GM06990 (cell line): ENCODE measurements at regions not wholly inside any gene's neighbourhood (a gene's known extent, or its start where the extent isn't known, plus 50 kb on each side); places are given as distances from the start of the nearest gene placed in this dataset.

ENCODE experiments used
- DNase-seq: peaks from one replicate; pipeline ENCODE4 v3.0.0-alpha.2; 2011; ENCODE audit not compliant: insufficient read length; ENCODE audit errors: extremely low read depth
- H3K27me3 ChIP-seq: replicated peaks from 2 replicates; pipeline ENCODE4 v1.6.0; 2011; ENCODE audit warnings: low read length; ENCODE audit not compliant: control insufficient read depth, insufficient read depth
- H3K36me3 ChIP-seq: 2 replicates; pipeline ENCODE4 v1.5.1; 2011; ENCODE audit warnings: low read length; ENCODE audit not compliant: control insufficient read depth, insufficient read depth
- H3K4me3 ChIP-seq: replicated peaks from 2 replicates; pipeline ENCODE4 v1.5.1; 2011; ENCODE audit warnings: low read depth, mild to moderate bottlenecking, control low read depth, low read length
- TF ChIP-seq, protein P1 (sequence below): IDR thresholded peaks from 2 replicates; pipeline ENCODE4 v1.5.1; 2011; ENCODE audit warnings: low read length, control low read depth, mild to moderate bottlenecking, inconsistent platforms; ENCODE audit not compliant: insufficient read depth, poor library complexity, severe bottlenecking

- TF ChIP-seq, protein P1, sequence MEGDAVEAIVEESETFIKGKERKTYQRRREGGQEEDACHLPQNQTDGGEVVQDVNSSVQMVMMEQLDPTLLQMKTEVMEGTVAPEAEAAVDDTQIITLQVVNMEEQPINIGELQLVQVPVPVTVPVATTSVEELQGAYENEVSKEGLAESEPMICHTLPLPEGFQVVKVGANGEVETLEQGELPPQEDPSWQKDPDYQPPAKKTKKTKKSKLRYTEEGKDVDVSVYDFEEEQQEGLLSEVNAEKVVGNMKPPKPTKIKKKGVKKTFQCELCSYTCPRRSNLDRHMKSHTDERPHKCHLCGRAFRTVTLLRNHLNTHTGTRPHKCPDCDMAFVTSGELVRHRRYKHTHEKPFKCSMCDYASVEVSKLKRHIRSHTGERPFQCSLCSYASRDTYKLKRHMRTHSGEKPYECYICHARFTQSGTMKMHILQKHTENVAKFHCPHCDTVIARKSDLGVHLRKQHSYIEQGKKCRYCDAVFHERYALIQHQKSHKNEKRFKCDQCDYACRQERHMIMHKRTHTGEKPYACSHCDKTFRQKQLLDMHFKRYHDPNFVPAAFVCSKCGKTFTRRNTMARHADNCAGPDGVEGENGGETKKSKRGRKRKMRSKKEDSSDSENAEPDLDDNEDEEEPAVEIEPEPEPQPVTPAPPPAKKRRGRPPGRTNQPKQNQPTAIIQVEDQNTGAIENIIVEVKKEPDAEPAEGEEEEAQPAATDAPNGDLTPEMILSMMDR = no peak
- Histone ChIP-seq H3K36me3 (no peaks in the 10 kb centered on the region), H3K4me3 (no peak overlapping the region), H3K27me3 (no peaks in the 10 kb centered on the region)
- DNase-seq = no peak
Observed at GRCh38 chr10:10093021-10093420, 924.7 kb upstream of the CELF2 start.

GRCh38 chr10:10094691-10095090, 923.0 kb upstream of the CELF2 start:
- no peak for DNase-seq
- H3K36me3 ChIP-seq = no peaks in the 10 kb centered on the region
- TF ChIP-seq, protein P1 = no peak

GRCh38 chr10:10096296-10096695, 921.4 kb upstream of the CELF2 start:
- Histone ChIP-seq H3K27me3 (no peaks in the 10 kb centered on the region), H3K36me3 (no peaks in the 10 kb centered on the region), H3K4me3 (no peak overlapping the region)
- TF ChIP-seq, protein P1 = no peak
- no peak for DNase-seq

More at GRCh38 chr10:10094691-10095090, 923.0 kb upstream of the CELF2 start:
- no peaks in the 10 kb centered on the region for H3K27me3 ChIP-seq
- H3K4me3 ChIP-seq = no peak overlapping the region

DNA sequence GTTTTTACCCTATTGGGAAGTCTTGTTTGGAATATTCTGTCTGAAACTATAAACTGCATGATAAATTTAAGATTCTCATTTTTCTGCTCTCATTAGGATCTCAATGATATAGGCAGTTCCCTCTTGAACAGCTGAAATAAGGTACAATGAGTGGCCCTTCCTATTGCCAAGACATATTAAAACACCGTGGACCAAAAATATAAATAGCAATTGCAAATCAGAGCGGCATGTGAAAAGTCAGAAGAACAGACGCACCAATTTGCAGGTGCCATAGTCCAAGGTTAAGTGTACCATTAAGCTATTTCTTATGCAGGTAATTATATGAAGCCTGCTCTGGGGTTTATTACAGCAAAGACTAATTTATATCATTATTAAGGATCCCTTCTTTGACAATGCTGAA, 920.8 kb upstream of the CELF2 start:
- no peak for DNase-seq
- no peaks in the 10 kb centered on the region for H3K27me3 ChIP-seq
- H3K36me3 ChIP-seq = no peaks in the 10 kb centered on the region
- no peak overlapping the region for H3K4me3 ChIP-seq
- TF ChIP-seq, protein P1 = no peak

DNA sequence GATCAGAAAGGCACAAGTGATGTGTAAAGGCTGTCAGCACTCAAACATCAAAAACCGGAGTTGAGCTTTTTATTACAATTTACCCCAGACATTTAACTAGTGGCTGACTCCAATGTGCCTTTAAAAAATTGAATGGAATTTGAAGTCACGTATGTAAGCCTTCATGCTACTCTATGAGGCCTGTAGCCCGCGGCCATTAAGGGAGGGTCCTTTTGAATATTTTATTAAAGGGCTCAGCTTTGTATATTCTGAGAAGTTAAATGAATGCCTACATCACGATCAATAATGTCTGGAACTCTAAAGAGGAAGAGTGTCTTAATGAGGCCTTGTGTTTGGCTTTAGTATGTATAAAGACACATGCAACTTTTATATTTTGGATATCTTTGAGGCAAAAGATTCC, 916.6 kb upstream of the CELF2 start:
- H3K36me3 ChIP-seq = no peaks in the 10 kb centered on the region
- no peak for DNase-seq
- H3K4me3 ChIP-seq = no peak overlapping the region
- no peaks in the 10 kb centered on the region for H3K27me3 ChIP-seq
- TF ChIP-seq, protein P1 = no peak

- H3K27me3 ChIP-seq = no peaks in the 10 kb centered on the region
- H3K4me3 ChIP-seq = no peak overlapping the region
- no peaks in the 10 kb centered on the region for H3K36me3 ChIP-seq
- no peak for DNase-seq
- TF ChIP-seq, protein P1 = no peak
Observed at GRCh38 chr10:10110844-10111490, 906.7 kb upstream of the CELF2 start.
